Brain microvascular endothelial cell (primary cell): ENCODE measurements at regions not wholly inside any gene's neighbourhood (a gene's known extent, or its start where the extent isn't known, plus 50 kb on each side); places are given as distances from the start of the nearest gene placed in this dataset.

Experiments used
- DNase-seq: peaks from one replicate; pipeline ENCODE4 v3.0.0-alpha.2; 2020
- H3K27ac ChIP-seq: fragments of 250-450 bp; sonication (Bioruptor Pico); 2 replicates; pipeline ENCODE4 v1.5.1; 2020; ENCODE audit warnings: mild to moderate bottlenecking, moderate library complexity
- H3K27me3 ChIP-seq: fragments of 250-450 bp; sonication (Bioruptor Pico); replicated peaks from 2 replicates; pipeline ENCODE4 v1.5.1; 2020; ENCODE audit warnings: mild to moderate bottlenecking
- H3K36me3 ChIP-seq: fragments of 250-450 bp; sonication (Bioruptor Pico); replicated peaks from 2 replicates; pipeline ENCODE4 v1.5.1; 2020; ENCODE audit warnings: mild to moderate bottlenecking
- H3K4me3 ChIP-seq: 2 replicates; pipeline ENCODE4 v1.5.1; 2011; ENCODE audit warnings: low read depth, mild to moderate bottlenecking, control low read depth, low read length, moderate library complexity
- in situ Hi-C: cut with HindIII; loops from 2 replicates; pipeline ENCODE4 v1.10.0; 2017; ENCODE audit warnings: low sequenced_read_pairs, low pct_ligation_motif_present
- TF ChIP-seq, protein P1 (sequence below): IDR thresholded peaks from 2 replicates; pipeline ENCODE4 v1.5.1; 2011; ENCODE audit warnings: low read depth, mild to moderate bottlenecking, moderate library complexity, low read length, control low read depth, inconsistent platforms; ENCODE audit errors: missing control alignments

DNA sequence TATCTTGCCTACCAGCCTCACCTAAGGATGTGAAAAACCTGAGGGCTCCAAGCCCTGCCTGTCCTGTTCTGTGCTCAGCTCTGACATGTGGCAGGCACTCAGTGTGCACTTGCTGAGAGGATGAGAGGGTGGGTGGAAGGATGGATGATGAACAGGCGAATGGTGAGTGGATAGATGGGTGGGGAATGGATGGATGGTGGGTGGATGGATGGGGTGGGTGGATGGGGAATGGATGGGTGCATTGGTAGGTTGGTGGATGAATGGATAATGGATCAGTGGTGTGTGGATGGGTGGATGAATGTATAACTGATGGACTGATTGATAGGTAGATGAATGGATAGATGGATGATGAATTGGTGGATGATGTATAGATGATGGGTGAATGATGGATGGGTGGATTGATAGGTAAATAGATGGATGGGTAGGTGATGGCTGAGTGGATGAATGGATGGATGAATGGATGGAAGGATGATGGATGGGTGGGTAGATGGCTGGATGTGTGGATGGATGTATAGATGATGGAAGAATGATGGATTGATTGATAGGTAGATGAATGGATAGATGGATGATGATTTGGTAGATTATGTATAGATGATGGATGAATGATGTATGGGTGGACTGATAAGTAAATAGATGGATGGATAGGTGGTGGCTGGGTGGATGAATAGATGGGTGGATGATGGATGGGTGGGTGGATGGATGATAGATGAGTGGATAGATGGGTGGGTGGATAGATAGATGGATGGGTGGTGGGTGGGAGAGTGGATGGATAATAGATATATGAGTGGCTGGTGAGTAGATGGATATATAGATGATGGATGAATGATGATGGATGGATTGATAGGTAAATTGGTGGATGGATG is 69.3 kb upstream of the NKX1-1 start:
- in situ Hi-C loops = no loop called here
- H3K27me3 ChIP-seq = peaks cover 20% of the 10 kb centered on the region

DNA sequence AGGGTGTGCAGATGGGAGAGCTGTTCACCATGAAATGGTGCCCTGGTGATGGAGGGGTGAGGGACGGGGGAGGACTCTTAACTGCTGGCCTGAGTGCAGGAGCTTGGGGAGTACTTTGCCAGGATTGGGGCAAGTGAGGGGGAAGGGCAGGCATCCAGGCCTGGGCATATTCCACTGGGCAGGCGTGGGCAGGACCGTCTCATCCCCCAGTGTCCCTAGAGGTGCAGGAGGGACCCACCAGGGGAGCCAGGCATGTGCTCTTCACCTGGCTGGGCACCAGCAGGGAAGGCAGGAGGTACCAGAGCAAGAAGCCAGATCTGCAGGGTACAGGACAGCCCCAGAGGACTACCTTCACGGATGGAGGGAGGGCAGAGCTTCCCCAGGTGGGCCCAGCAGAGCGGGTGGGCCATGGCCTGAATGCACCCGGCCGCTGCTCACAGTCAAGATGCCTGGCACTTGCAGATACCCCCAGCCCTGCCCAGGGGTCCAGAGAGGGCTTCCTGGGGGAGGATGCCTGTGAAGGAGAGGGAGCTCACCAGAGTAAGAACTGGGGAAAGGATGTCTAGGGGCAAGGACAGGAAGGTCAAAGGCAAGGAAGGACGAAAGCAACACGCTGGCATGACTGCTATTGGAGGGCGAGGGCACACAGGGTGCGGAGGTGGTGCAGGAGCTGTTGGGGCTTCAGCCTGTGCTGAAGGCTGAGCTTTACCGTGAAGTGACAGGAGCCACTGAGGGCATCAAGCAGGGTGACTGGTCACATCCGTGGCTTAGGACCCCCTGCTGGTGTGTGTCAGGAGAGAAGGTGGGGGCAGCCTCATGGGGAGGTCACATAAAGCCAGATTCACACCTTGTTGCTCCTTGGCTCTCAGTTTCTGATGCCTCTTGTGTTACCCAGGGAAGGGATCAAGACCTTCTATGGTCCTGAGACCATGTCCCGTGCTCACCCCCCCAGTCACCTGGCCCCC is 68.2 kb upstream of the NKX1-1 start:
- TF ChIP-seq, protein P1, sequence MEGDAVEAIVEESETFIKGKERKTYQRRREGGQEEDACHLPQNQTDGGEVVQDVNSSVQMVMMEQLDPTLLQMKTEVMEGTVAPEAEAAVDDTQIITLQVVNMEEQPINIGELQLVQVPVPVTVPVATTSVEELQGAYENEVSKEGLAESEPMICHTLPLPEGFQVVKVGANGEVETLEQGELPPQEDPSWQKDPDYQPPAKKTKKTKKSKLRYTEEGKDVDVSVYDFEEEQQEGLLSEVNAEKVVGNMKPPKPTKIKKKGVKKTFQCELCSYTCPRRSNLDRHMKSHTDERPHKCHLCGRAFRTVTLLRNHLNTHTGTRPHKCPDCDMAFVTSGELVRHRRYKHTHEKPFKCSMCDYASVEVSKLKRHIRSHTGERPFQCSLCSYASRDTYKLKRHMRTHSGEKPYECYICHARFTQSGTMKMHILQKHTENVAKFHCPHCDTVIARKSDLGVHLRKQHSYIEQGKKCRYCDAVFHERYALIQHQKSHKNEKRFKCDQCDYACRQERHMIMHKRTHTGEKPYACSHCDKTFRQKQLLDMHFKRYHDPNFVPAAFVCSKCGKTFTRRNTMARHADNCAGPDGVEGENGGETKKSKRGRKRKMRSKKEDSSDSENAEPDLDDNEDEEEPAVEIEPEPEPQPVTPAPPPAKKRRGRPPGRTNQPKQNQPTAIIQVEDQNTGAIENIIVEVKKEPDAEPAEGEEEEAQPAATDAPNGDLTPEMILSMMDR = no peak
- Histone ChIP-seq H3K27me3 (peaks cover 23% of the 10 kb centered on the region), H3K27ac (no peak overlapping the region), H3K4me3 (no peak overlapping the region), H3K36me3 (no peaks in the 10 kb centered on the region)
- in situ Hi-C loops = no loop called here
- no peak for DNase-seq

More for the DNA sequence above, 69.3 kb upstream of the NKX1-1 start:
- H3K36me3 ChIP-seq = no peaks in the 10 kb centered on the region
- H3K4me3 ChIP-seq = no peak overlapping the region
- TF ChIP-seq, protein P1 = no peak
- H3K27ac ChIP-seq = no peak overlapping the region
- no peak for DNase-seq

DNA sequence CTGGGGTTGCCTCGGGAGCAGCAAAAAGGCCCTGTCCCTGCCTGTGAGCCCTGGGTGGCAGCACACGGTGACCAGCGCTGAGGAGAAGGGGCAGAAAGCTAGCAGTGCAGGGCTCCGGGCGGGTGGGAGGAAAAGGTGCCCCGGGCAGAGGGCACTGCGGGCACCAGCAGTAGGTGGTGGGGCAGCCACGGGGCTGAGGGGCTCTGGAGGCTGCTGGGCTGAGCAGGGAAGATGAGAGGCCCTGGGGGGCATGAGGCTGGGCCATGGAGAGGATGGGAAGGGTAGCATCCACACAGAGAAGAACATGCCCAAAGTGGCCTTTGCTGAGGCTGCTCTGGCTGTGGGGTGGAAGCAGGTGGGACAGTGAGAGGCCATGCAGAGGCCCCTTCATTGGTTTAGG is 67.5 kb upstream of the NKX1-1 start:
- TF ChIP-seq, protein P1 = no peak
- peaks cover 23% of the 10 kb centered on the region for H3K27me3 ChIP-seq
- H3K4me3 ChIP-seq = no peak overlapping the region
- in situ Hi-C loops = no loop called here
- no peak for DNase-seq
- no peaks in the 10 kb centered on the region for H3K36me3 ChIP-seq
- H3K27ac ChIP-seq = no peak overlapping the region

DNA sequence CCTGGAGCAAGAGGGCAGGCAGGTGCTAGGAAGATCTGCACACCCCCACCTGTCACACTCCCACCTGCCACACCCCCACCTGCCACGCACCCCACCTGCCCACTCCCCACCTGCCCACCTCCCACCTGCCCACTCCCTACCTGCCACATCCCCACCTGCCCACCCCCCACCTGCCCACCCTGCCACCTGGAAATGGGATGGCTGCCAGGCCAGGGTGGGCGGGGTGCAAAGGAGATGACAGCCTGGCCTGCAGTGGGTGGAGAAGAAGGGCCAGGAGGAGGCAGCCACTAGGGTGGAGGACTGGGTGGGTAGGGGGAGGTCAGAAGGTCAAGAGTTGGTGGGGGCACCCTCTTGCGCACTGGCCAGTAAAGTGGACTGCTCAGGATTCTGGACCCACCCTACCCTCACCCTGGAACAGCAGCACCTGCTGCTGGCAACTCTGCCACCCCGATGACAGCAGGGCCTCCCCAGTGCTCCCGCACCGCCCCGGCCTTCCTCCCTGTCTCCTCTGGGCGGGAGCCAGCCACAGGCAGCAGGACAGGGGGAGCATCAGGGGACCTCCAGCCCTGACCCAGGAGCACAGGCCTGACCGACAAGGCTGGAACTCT is 66.8 kb upstream of the NKX1-1 start:
- Histone ChIP-seq H3K27ac (no peak overlapping the region), H3K36me3 (no peaks in the 10 kb centered on the region), H3K27me3 (peaks cover 23% of the 10 kb centered on the region), H3K4me3 (no peak overlapping the region)
- TF ChIP-seq, protein P1 = no peak
- DNase-seq = no peak
- in situ Hi-C loops = no loop called here

DNA sequence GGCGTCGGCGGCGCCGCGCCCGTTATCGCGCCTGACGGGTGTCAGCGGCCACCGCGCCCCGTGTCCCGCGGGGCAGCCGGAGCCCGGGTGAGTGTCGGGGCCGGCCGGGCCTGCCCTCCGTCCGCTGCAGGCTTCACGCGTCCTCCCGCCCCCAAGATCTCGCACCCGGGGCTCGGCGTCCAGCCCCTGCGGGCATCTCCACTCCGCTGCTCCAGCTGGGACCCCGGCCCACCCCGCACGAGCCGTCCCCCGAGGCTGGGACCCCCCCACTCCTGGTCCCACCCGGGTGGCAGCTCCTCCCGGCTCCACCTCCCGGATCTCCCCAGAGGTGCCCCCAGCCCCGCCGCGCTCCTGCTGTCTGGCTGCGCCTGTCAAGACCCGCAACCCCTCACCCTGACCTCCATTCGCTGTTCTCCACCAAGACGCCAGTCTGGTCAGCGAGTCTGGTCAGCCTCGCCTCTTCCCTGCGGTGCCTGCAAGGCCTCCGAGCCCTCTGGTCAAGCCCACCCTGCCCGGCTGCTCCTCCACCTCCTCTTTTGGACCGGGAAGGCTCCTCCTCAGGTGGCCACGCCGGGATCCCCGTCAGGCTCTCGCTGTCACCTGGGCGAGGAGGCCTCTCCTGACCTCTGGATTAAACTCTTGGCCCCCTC is 66.0 kb upstream of the NKX1-1 start:
- H3K27me3 ChIP-seq = peaks cover 23% of the 10 kb centered on the region
- no peak overlapping the region for H3K4me3 ChIP-seq
- in situ Hi-C loops = no loop called here
- H3K27ac ChIP-seq = no peak overlapping the region
- TF ChIP-seq, protein P1 = no peak
- no peak for DNase-seq
- no peaks in the 10 kb centered on the region for H3K36me3 ChIP-seq
